Uterus (tissue), 2 donors: ENCODE measurements at regions not wholly inside any gene's neighbourhood (a gene's known extent, or its start where the extent isn't known, plus 50 kb on each side); places are given as distances from the start of the nearest gene placed in this dataset.

ENCODE experiments used
- POLR2A ChIP-seq, 2 donors: fragments of 450-650 bp; IDR thresholded peaks; one replicate each; pipeline ENCODE4 v1.6.1; 2016; ENCODE audit warnings: antibody characterized with exemption in 2 of 2, mild to moderate bottlenecking in 1 of 2, moderate library complexity in 1 of 2
- TF ChIP-seq, protein P1 (sequence below), 4 experiments: fragments of 200-600 bp in 2 of 4; fragments of 450-650 bp in 2 of 4; sonication (generic) in 2 of 4; IDR thresholded peaks; one replicate each; pipeline ENCODE4 v1.5.1; 2016 to 2019; ENCODE audit warnings: antibody characterized with exemption in 4 of 4, mild to moderate bottlenecking in 2 of 4, moderate library complexity in 1 of 4

DNA sequence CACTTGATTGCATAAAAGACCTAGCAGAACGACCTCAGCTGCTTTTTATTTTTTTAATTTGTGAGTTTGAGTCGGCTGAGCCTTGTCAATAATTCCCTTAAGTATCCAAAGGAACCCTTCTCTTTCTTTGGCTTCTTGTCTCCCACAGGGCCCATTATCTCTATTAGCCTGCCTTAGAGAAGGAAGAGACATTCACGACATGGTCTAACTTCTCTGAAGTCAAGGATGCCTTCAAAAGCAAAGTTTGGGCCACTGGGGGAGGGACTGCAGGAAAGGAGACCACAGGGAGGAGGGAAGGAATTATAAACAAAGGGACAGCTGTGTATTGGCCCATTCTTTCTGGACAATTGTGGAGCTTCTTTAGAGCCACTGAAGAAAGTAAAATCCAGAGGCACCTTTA, 126.4 kb downstream of the BRMS1L start:
- TF ChIP-seq, protein P1, sequence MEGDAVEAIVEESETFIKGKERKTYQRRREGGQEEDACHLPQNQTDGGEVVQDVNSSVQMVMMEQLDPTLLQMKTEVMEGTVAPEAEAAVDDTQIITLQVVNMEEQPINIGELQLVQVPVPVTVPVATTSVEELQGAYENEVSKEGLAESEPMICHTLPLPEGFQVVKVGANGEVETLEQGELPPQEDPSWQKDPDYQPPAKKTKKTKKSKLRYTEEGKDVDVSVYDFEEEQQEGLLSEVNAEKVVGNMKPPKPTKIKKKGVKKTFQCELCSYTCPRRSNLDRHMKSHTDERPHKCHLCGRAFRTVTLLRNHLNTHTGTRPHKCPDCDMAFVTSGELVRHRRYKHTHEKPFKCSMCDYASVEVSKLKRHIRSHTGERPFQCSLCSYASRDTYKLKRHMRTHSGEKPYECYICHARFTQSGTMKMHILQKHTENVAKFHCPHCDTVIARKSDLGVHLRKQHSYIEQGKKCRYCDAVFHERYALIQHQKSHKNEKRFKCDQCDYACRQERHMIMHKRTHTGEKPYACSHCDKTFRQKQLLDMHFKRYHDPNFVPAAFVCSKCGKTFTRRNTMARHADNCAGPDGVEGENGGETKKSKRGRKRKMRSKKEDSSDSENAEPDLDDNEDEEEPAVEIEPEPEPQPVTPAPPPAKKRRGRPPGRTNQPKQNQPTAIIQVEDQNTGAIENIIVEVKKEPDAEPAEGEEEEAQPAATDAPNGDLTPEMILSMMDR (IDR thresholded peaks at IDR 0.05) = no peak
- TF ChIP-seq POLR2A (IDR thresholded peaks at IDR 0.05) = no peak
